CD4-positive, alpha-beta T cell treated with Interleukin-1 beta for 1 hour (primary cell): ENCODE measurements at regions not wholly inside any gene's neighbourhood (a gene's known extent, or its start where the extent isn't known, plus 50 kb on each side); places are given as distances from the start of the nearest gene placed in this dataset.
"Not testable (repeated sequence)": the region's sequence is repeated elsewhere in the genome, so short reads cannot be mapped to it uniquely, and the experiment has no call there.

Experiments
- DNase-seq, 2 donors: peaks; one replicate each; pipeline ENCODE4 v3.0.0-alpha.2; 2020 to 2022

- not testable (repeated sequence) for DNase-seq
Measured at GRCh38 chr4:137733174-137734141, 201.2 kb upstream of the PCDH18 start.

- no peak for DNase-seq
Measured at GRCh38 chr4:137722910-137723309, 190.6 kb upstream of the PCDH18 start.

DNA sequence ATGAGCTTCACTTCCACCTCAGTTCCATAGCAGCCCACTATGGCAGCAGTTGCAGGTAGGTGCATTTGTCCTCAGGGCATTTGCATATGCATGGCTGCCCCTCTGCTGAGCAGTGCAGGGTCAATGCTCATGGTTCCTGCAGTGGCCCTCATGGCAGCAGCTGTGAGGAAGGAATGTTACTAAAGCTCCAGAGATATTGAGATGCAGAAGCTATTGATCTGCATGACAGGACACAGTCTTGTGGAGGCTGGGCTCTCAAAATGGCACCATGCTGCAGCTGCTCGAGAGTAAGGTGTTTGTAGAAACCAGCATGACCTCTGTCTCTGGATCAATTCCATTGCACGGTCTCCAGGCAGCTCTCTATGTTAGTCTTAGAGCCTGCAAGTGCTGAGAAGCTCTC lies 179.2 kb upstream of the PCDH18 start:
- DNase-seq = no peak

DNA sequence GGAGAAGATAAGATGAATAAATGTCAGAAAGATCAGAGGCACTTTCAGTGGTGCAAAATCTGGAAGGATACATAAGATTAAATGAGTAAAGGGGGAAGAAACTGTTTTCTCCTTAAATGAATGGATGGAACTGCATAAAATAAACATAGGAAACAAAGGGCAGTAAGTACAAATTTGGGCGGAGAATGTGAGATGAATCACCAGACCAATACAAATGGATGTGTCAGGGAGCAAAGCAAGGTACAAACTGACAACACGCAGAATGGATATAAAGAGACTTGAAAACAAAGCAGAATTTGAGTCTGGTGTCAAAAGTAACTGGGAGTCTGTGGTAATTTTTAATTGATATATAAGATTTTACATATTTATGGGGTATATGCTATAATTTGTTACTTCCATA lies 175.3 kb upstream of the PCDH18 start:
- no peak for DNase-seq

- DNase-seq = no peak
Measured at GRCh38 chr4:137707102-137707620, 174.9 kb upstream of the PCDH18 start.

- DNase-seq = no peak
Measured at GRCh38 chr4:137705171-137705783, 173.0 kb upstream of the PCDH18 start.

GRCh38 chr4:137703195-137703594 lies 170.9 kb upstream of the PCDH18 start:
- DNase-seq = no peak

DNA sequence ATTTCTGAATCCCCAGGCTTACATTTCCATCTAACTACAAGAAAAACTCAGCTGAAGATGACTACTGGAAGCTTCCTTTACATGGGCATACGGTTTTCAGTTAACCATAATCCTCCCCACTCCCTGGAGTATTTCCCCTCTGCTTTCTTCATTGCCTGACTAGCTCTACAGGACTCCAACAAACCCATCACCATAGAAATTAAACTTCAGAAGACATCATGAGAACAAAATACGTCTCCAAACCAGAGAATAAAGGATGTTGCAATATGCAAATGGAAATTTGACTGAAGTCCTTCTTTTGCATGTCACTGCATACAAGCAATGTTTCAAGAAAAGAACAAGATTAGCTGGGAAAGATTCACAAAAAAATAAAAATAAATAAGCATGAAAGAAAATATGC lies 170.2 kb upstream of the PCDH18 start:
- DNase-seq = no peak

DNA sequence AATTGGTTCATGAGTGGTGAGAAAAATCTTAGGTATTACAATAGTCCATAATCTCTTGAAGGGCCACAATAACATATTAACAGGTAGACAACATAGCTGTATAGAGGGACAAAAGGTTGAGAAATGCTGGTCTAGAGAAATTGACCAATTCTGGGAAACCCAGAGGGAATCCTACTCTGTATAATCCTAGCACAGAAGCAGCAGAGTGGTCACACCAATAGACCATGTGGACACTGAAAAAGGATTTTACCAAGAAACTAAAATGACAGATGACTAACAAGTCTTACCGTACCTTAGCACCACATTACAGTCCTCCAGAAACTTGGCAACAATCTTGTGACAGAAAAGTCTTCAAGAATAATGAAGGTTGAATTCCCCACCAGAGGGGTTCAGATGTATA lies 169.1 kb upstream of the PCDH18 start:
- no peak for DNase-seq

DNA sequence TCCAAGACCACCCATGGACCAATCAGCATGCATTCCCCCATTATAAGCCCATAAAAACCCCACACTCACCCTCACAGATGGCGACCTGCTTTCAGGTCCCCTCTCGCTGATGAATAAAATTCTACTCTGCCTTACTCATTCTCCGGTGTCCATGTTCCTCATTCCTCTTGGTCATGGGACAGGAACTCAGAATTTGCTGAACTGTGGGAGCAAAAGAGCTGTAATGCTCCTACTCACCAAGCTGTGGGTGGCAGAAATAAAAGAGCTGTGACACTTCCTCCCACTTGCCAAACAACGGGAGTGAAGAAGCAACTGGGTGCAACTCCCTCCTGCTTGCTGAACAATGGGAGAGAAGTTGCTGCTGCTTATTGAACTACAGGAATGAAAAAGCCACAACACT lies 168.5 kb upstream of the PCDH18 start:
- DNase-seq = no peak

- DNase-seq = no peak
Measured at GRCh38 chr4:137700072-137700471, 167.8 kb upstream of the PCDH18 start.

- DNase-seq = no peak
Measured at GRCh38 chr4:137694138-137694537, 161.8 kb upstream of the PCDH18 start.

DNA sequence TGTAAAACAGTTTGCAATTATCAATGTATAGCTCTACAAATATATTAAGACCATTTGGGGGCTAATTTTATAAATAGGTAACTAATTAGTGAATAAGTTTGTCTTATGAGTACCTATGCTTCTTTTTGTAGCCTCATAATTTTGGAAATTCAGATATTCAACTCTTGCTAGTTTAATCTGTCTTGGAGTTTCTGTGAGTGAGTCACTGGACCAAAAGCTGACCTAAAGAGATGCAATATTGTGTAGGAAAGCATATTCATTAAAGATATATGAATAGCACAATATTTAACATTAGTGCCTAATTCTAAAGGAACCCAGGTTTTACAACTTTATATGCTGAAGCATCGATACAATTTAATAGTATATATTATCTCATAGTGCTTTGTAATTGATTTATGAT lies 161.3 kb upstream of the PCDH18 start:
- no peak for DNase-seq

DNA sequence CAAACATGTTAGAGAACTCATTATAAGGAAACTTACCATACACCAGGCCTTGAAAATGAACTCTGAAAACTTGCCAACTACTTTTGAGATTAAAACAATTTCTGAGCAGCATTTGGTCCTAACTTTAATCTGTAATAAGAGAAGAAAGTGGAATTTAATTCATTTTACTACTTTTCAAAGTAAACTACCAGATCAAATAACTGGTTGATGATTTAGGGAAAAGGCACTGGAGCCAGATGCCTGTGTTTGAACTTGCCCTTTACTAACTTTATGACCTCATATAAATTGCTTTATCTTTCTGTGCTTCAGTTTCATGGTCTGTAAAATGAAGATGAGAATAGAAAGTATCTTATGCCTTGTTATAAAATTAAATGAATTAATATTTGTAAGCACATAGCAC lies 159.9 kb upstream of the PCDH18 start:
- no peak for DNase-seq

DNA sequence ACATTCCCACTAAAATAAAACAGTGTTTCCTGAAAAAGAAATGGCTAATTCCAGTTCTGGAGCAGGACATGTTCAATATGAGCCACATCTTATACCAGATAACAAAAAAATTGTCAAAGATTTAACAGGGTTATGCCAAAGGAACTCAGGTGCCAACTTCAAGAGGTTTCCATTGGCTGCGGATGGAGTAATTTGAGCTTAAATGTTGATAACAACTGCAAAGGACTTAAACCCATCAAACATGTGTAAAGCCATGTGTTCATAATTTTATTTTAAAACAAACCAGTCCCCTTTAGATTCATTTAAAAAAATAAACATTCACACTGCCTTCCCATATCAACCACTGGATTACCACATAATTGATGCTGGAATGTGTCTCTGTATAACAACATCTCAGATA lies 156.4 kb upstream of the PCDH18 start:
- no peak for DNase-seq

DNA sequence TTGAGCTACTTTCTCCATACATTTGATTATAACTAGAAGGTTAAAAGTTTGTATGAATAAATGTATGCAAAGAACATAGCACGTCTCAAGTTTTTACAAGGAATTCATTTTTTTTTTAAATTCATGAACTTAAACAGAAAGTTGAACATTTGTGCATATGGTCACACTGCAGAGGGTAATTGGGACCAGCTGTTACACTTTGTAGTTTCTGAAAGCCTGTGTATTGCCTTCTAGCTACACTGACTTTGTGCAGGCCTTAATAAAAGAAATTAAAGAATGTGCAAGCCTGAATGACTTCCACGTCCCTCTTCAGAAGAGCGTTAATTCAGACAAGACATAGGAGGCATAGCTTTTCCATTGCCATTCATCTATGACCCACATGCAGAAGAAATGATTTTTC lies 153.1 kb upstream of the PCDH18 start:
- no peak for DNase-seq

- DNase-seq = no peak
Measured at GRCh38 chr4:137681081-137681480, 148.8 kb upstream of the PCDH18 start.

- no peak for DNase-seq
Measured at GRCh38 chr4:137678796-137679195, 146.5 kb upstream of the PCDH18 start.

- DNase-seq = no peak
Measured at GRCh38 chr4:137677863-137678262, 145.6 kb upstream of the PCDH18 start.

DNA sequence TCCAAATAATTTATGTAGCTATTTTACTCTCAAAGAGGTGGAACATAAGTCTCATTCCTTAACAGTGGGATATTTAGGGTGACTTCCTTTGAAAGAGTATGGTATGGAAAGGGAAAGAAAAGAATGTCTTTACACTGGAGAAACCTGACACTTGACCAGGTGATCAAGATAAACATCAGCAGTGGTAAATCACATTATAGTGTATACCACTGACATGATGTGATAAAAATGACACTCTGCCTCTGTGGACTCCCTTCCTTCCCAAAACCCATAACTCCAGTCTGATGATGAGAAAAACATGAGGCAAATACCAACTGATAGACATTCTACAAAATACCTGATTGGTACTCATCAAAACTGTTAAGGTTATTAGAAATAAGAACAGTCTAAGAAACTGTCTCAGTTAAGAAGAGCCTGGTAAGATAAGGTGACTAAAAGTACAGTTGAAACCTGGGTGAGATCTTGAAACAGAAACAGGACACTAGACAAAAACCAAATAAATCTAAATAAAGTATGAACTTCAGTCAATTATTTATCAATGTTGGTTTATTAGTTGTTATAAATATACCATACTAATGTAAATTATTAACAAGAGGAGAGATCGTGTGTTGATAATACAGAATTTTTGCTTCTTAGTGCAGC lies 144.2 kb upstream of the PCDH18 start:
- no peak for DNase-seq

GRCh38 chr4:137674066-137674465 lies 141.8 kb upstream of the PCDH18 start:
- no peak for DNase-seq

DNA sequence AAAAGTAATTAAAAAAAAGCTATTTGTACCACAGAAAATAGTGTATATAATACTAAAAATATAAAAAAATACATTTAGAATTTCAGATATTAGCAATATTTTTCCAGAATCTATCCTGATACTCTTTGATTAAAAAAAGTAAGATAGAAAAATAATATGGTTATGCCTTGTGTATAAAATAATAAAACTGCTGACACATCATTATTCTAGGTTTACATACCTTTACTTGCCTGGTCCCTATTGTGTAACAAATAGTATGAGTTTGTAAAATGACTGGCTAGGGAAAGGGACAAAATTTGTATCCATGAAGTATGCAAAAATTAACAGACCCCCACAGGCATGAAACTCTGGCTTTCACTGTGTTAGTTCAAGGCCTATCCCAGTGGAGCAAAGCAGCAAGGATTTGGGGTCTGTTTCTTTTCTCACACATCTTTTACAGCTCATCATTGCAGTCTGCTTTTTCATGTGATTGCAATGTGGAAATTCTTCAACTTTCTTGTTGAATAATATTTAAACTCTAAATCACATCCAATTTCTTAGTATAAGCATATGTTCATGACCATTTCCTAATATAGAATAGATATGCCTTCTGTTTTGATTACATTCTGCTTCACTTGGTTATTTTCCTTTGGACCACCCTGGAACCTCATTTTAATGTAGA lies 136.7 kb upstream of the PCDH18 start:
- no peak for DNase-seq

DNA sequence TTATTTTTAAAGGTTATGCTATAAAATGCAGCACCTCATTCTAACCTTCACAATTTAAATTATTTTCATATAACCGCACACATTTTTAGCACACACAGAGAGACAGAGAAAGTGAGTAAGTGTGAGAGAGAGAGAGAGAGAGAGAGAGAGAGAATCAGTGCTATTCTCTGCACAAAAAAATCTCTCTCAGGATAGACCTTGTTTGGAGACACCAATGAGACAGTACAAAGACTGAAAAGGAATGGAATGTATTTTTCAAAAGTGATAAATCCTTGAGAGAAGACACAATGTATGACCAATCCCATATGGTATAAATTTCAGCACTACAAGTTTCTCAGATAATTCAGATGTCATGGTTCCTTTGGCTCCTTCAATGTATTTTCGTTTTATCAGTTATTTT lies 132.1 kb upstream of the PCDH18 start:
- DNase-seq = no peak
